Neural crest cell (in vitro differentiated cells): ENCODE measurements at regions not wholly inside any gene's neighbourhood (a gene's known extent, or its start where the extent isn't known, plus 50 kb on each side); places are given as distances from the start of the nearest gene placed in this dataset.
A peak's percentile ranks its signal among the peaks of the same experiment; 100 is the strongest.

ENCODE experiments used
- DNase-seq: peaks from one replicate; pipeline ENCODE4 v3.0.0; 2021; ENCODE audit warnings: low read depth, mixed read lengths, low spot score
- H3K27ac Mint-ChIP-seq: one replicate; pipeline ENCODE4 v1.8.0; 2021; ENCODE audit warnings: mild to moderate bottlenecking, mixed read lengths; ENCODE audit not compliant: unreplicated experiment
- H3K27me3 Mint-ChIP-seq: 2 replicates; pipeline ENCODE4 v1.8.0; 2021; ENCODE audit warnings: low read depth, mild to moderate bottlenecking, mixed read lengths
- H3K36me3 Mint-ChIP-seq: 2 replicates; pipeline ENCODE4 v1.8.0; 2021; ENCODE audit warnings: low read depth, mild to moderate bottlenecking, mixed read lengths
- H3K4me1 Mint-ChIP-seq: 2 replicates; pipeline ENCODE4 v1.8.0; 2021; ENCODE audit warnings: mixed read lengths
- H3K4me3 Mint-ChIP-seq: one replicate; pipeline ENCODE4 v1.8.0; 2021; ENCODE audit warnings: mild to moderate bottlenecking, mixed read lengths
- H3K9me3 Mint-ChIP-seq: 2 replicates; pipeline ENCODE4 v1.8.0; 2021; ENCODE audit warnings: mixed read lengths
- CTCF ChIP-seq: fragments of 200-600 bp; sonication (generic); conservative IDR thresholded peaks from 2 replicates; pipeline ENCODE4 v1.5.0; 2021; ENCODE audit warnings: antibody characterized with exemption, mild to moderate bottlenecking

DNA sequence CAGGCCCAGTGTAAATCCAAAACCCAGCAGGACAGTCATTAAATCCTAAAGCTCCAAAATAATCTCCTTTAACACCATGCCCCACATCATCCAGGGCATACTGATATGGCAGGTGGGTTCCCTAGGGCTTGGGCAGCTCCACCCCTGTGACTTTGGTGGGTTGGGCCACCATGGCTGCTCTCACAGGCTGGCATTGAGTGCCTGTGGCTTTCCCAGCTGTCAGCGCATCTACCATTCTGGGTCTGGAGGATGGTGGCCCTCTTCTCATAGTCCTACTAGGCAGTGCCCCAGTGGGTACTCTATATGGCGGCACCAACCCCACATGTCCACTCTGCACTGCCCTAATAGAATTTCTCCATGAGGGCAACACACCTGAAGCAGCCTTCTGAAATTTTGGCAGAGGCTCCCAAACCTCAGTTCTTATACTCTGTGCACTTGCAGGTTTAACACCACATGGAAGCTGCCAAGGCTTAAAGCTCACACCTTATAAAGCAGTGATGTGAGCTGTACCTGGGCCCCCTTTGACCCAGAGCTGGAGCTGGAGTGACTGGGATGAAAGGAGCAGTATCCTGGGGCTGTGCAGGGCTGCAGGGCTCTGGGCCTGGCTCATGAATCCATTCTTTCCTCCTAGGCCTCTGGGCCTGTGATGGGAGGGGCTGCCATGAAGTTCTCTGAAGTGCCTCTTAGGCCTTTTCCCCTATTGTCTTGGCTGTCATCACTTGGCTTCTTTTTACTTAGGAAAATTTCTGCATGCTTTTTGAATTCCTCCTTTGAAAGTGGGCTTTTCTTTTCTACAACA, 765.5 kb upstream of the EPHA7 start:
- Mint-ChIP-seq H3K27ac (no peak overlapping the region), H3K36me3 (peaks cover 6% of the 10 kb centered on the region), H3K4me1 (no peaks in the 10 kb centered on the region), H3K27me3 (no peaks in the 10 kb centered on the region), H3K4me3 (no peak overlapping the region), H3K9me3 (peaks cover 11% of the 10 kb centered on the region)
- DNase-seq: no peak
- no peak for TF ChIP-seq CTCF

DNA sequence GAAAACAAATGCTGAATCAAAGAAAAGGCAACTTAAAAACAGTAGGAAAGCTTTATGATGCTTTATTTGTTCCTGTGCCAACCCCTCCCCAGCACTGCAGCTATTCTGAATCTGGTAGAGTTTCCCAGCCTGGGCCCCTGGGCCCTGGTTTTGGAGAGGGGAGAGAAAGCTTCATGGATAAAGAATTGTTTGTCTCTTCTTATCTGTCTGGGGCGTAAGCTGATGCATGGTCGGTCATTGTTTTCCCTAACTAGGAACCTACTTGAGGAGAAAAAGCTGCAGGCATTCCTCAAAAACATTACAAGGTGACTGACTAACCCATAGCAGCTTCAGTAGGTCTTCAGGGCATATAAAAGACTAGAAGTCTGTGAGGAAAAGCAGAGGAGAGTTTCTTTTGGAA, 758.1 kb upstream of the EPHA7 start:
- Mint-ChIP-seq H3K36me3 (no peaks in the 10 kb centered on the region), H3K27ac (peak overlapping the region; percentile 92), H3K27me3 (no peaks in the 10 kb centered on the region), H3K4me3 (no peak overlapping the region), H3K9me3 (peaks cover 3% of the 10 kb centered on the region), H3K4me1 (peaks cover 6% of the 10 kb centered on the region)
- no peak for TF ChIP-seq CTCF
- no peak for DNase-seq

- no peak for DNase-seq
- TF ChIP-seq CTCF: no peak
- Mint-ChIP-seq H3K9me3 (peaks cover 6% of the 10 kb centered on the region), H3K27me3 (no peaks in the 10 kb centered on the region), H3K27ac (no peak overlapping the region), H3K36me3 (no peaks in the 10 kb centered on the region), H3K4me1 (peaks cover 6% of the 10 kb centered on the region), H3K4me3 (no peak overlapping the region)
Observed at GRCh38 chr6:94175465-94175864, 756.1 kb upstream of the EPHA7 start.

DNA sequence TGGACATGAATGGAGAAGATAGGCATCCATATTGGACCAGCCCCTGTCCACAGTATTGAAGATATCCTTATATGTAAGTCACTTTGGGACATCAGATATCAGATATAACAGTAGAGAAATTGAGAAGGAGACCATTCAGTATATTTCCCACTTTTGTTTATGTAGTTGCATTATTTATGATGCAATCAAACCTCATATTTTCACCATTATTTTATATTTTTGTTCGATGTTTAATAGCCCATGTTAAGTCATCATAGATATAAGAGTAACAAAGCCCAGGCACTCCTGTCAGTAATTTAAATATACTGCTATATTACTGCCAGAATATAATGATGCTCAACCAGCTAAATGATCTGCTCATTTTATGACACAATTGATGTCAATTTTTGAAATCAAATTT, 744.5 kb upstream of the EPHA7 start:
- H3K27me3 Mint-ChIP-seq: no peaks in the 10 kb centered on the region
- H3K4me1 Mint-ChIP-seq: no peaks in the 10 kb centered on the region
- no peak overlapping the region for H3K4me3 Mint-ChIP-seq
- peaks cover 5% of the 10 kb centered on the region for H3K36me3 Mint-ChIP-seq
- peaks cover 16% of the 10 kb centered on the region for H3K9me3 Mint-ChIP-seq
- H3K27ac Mint-ChIP-seq: no peak overlapping the region
- no peak for TF ChIP-seq CTCF
- DNase-seq: no peak

- H3K27me3 Mint-ChIP-seq: no peaks in the 10 kb centered on the region
- H3K9me3 Mint-ChIP-seq: peaks cover 2% of the 10 kb centered on the region
Observed at GRCh38 chr6:94150886-94151285, 731.5 kb upstream of the EPHA7 start.

More at GRCh38 chr6:94150886-94151285, 731.5 kb upstream of the EPHA7 start:
- no peak for TF ChIP-seq CTCF
- Mint-ChIP-seq H3K4me3 (no peak overlapping the region), H3K36me3 (no peaks in the 10 kb centered on the region), H3K4me1 (no peaks in the 10 kb centered on the region), H3K27ac (no peak overlapping the region)
- DNase-seq: no peak
